ENCODE measurements at regions not wholly inside any gene's neighbourhood (a gene's known extent, or its start where the extent isn't known, plus 50 kb on each side); places are given as distances from the start of the nearest gene placed in this dataset.
A peak's percentile ranks its signal among the peaks of the same experiment; 100 is the strongest.

DNA sequence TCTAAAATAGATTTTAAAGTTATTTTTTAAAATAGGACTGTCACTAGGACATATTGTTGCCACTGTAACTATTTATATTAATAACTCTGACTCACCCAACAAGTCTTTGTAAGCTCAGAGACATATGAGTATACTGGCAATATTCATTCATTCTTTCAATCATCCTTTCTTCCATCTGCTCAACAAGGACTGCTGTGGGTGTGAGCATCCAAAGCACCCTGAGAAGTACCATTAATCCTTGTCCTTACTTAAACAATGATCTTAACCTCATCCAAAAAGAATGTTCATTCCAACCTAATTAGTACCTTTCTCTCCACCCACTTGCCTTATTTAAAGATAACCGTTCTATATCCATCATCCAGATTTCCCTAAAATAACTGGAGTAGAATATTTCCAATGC lies 94.2 kb upstream of the PPP2R3A start:
- TF ChIP-seq, protein P1, sequence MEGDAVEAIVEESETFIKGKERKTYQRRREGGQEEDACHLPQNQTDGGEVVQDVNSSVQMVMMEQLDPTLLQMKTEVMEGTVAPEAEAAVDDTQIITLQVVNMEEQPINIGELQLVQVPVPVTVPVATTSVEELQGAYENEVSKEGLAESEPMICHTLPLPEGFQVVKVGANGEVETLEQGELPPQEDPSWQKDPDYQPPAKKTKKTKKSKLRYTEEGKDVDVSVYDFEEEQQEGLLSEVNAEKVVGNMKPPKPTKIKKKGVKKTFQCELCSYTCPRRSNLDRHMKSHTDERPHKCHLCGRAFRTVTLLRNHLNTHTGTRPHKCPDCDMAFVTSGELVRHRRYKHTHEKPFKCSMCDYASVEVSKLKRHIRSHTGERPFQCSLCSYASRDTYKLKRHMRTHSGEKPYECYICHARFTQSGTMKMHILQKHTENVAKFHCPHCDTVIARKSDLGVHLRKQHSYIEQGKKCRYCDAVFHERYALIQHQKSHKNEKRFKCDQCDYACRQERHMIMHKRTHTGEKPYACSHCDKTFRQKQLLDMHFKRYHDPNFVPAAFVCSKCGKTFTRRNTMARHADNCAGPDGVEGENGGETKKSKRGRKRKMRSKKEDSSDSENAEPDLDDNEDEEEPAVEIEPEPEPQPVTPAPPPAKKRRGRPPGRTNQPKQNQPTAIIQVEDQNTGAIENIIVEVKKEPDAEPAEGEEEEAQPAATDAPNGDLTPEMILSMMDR (IDR thresholded peaks at IDR 0.05; ENCODE audit: insufficient read depth, low read length, severe bottlenecking): no peak
- Histone ChIP-seq H3K36me3 (ENCODE audit: control insufficient read depth, insufficient read depth, low read length) (no peaks in the 10 kb centered on the region), H3K27me3 (ENCODE audit: control insufficient read depth, insufficient read depth, low read length) (no peaks in the 10 kb centered on the region), H3K4me3 (ENCODE audit: low read depth, low read length) (no peak overlapping the region)
- no peak for FAIRE-seq
- no peak for DNase-seq (ENCODE audit: low read depth)

DNA sequence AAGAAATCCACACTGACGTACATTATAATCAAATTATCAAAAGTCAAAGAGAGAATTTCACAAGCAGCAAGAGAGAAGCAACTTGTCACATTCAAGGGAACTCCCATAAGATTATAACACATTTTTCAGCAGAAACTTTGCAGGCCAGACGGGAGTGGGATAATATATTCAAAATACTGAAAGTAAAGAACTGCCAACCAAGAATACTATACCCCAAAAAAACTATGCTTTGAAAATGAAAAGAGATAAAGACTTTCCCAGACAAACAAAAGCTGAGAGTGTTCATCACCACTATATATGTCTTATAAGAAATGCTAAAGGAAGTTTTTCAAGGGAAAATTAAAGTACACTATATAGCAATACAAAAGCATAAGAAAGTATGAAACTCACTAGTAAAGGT lies 91.5 kb upstream of the PPP2R3A start:
- Histone ChIP-seq H3K27me3 (ENCODE audit: control insufficient read depth, insufficient read depth, low read length) (no peaks in the 10 kb centered on the region), H3K4me3 (ENCODE audit: low read depth, low read length) (no peak overlapping the region), H3K36me3 (ENCODE audit: control insufficient read depth, insufficient read depth, low read length) (no peaks in the 10 kb centered on the region)
- TF ChIP-seq, protein P1 (IDR thresholded peaks at IDR 0.05; ENCODE audit: insufficient read depth, low read length, severe bottlenecking): no peak
- FAIRE-seq (no peak), DNase-seq (ENCODE audit: low read depth) (no peak)

DNA sequence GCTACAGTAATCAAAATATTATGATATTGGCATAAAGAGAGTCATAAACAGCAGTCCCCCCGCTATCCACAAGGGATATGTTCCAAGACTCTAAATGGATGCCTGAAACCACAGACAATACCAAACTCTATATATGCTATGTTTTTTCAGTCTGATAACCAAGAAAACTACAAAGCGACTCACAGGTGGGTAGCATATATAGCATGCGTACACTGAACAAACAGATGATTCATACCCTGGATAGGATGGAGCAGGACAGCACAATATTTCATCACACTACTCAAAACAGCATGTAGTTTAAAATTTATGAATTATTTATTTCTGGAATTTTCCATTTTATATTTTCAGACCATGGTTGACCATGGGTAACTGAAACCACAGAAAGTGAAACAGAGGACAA lies 87.0 kb upstream of the PPP2R3A start:
- DNase-seq (ENCODE audit: low read depth) (peak; percentile 76), FAIRE-seq (no peak)
- TF ChIP-seq, protein P1 (IDR thresholded peaks at IDR 0.05; ENCODE audit: insufficient read depth, low read length, severe bottlenecking): no peak
- H3K36me3 ChIP-seq (ENCODE audit: control insufficient read depth, insufficient read depth, low read length): no peaks in the 10 kb centered on the region
- no peak overlapping the region for H3K4me3 ChIP-seq (ENCODE audit: low read depth, low read length)
- H3K27me3 ChIP-seq (ENCODE audit: control insufficient read depth, insufficient read depth, low read length): no peaks in the 10 kb centered on the region

DNA sequence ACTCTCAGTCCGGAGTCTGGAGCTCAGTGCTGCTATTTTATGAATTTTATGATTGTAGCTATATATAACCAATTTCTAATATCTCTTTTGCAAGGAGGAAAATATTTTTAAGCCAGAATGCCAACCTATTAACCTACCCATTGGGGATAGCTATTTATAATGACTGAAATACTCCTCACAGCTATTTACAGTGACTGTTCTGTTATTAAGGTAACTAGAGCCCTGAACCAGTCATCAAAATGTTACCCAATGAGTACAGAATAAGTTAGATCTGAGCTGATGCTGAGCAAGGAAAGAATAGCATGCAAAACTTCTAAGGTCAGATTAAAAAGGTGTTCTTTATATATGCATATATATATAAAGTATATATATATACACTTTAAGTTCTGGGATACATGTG lies 79.6 kb upstream of the PPP2R3A start:
- TF ChIP-seq, protein P1 (IDR thresholded peaks at IDR 0.05; ENCODE audit: insufficient read depth, low read length, severe bottlenecking): no peak
- H3K27me3 ChIP-seq (ENCODE audit: control insufficient read depth, insufficient read depth, low read length): no peaks in the 10 kb centered on the region
- H3K36me3 ChIP-seq (ENCODE audit: control insufficient read depth, insufficient read depth, low read length): no peaks in the 10 kb centered on the region
- no peak for FAIRE-seq
- H3K4me3 ChIP-seq (ENCODE audit: low read depth, low read length): no peak overlapping the region
- no peak for DNase-seq (ENCODE audit: low read depth)

GRCh38 chr3:135887220-135887619 lies 78.3 kb upstream of the PPP2R3A start:
- DNase-seq (ENCODE audit: low read depth) (peak; percentile 84), FAIRE-seq (peak; percentile 43)
- no peaks in the 10 kb centered on the region for H3K36me3 ChIP-seq (ENCODE audit: control insufficient read depth, insufficient read depth, low read length)
- TF ChIP-seq, protein P1 (IDR thresholded peaks at IDR 0.05; ENCODE audit: insufficient read depth, low read length, severe bottlenecking): no peak
- H3K4me3 ChIP-seq (ENCODE audit: low read depth, low read length): no peak overlapping the region
- H3K27me3 ChIP-seq (ENCODE audit: control insufficient read depth, insufficient read depth, low read length): no peaks in the 10 kb centered on the region

GRCh38 chr3:135889443-135889842 lies 76.1 kb upstream of the PPP2R3A start:
- FAIRE-seq: no peak
- Histone ChIP-seq H3K36me3 (ENCODE audit: control insufficient read depth, insufficient read depth, low read length) (no peaks in the 10 kb centered on the region), H3K27me3 (ENCODE audit: control insufficient read depth, insufficient read depth, low read length) (no peaks in the 10 kb centered on the region), H3K4me3 (ENCODE audit: low read depth, low read length) (no peak overlapping the region)
- TF ChIP-seq, protein P1 (IDR thresholded peaks at IDR 0.05; ENCODE audit: insufficient read depth, low read length, severe bottlenecking): no peak
- DNase-seq (ENCODE audit: low read depth): no peak
